ENCODE measurements at regions not wholly inside any gene's neighbourhood (a gene's known extent, or its start where the extent isn't known, plus 50 kb on each side); places are given as distances from the start of the nearest gene placed in this dataset.
"Not testable (repeated sequence)": the region's sequence is repeated elsewhere in the genome, so short reads cannot be mapped to it uniquely, and the experiment has no call there.

- DNase-seq, result no peak
These were observed 577.1 kb downstream of the PSAT1 start for GRCh38 chr9:78874061-78874460.

- DNase-seq, result no peak
These were observed 582.6 kb downstream of the PSAT1 start for GRCh38 chr9:78879324-78880100.

GRCh38 chr9:78881295-78881694 lies 584.4 kb downstream of the PSAT1 start:
- DNase-seq, result no peak

- DNase-seq, result no peak
These were observed 585.6 kb downstream of the PSAT1 start for GRCh38 chr9:78882481-78882880.

GRCh38 chr9:78884611-78885150 lies 587.8 kb downstream of the PSAT1 start:
- no peak for DNase-seq

- no peak for DNase-seq
These were observed 595.3 kb downstream of the PSAT1 start for GRCh38 chr9:78892182-78892581.

GRCh38 chr9:78892769-78893168 lies 595.8 kb downstream of the PSAT1 start:
- DNase-seq, result no peak

GRCh38 chr9:78893774-78894401 lies 597.0 kb downstream of the PSAT1 start:
- DNase-seq, result no peak

GRCh38 chr9:78896479-78896878 lies 599.6 kb downstream of the PSAT1 start:
- DNase-seq, result no peak

- DNase-seq, result no peak
These were observed 601.3 kb downstream of the PSAT1 start for GRCh38 chr9:78898234-78898633.

GRCh38 chr9:78899006-78899405 lies 602.1 kb downstream of the PSAT1 start:
- DNase-seq, result no peak

GRCh38 chr9:78900500-78900899 lies 603.6 kb downstream of the PSAT1 start:
- DNase-seq, result peak; percentile 58

- no peak for DNase-seq
These were observed 605.1 kb downstream of the PSAT1 start for GRCh38 chr9:78902051-78902450.

GRCh38 chr9:78903581-78903980 lies 606.7 kb downstream of the PSAT1 start:
- no peak for DNase-seq

GRCh38 chr9:78904686-78905085 lies 607.8 kb downstream of the PSAT1 start:
- DNase-seq, result no peak

GRCh38 chr9:78905387-78905786 lies 608.5 kb downstream of the PSAT1 start:
- DNase-seq, result no peak

- no peak for DNase-seq
These were observed 609.2 kb downstream of the PSAT1 start for GRCh38 chr9:78905986-78906755.

GRCh38 chr9:78909566-78909965 lies 612.6 kb downstream of the PSAT1 start:
- no peak for DNase-seq

- DNase-seq, result not testable (repeated sequence)
These were observed 620.0 kb downstream of the PSAT1 start for GRCh38 chr9:78916884-78917283.

GRCh38 chr9:78918976-78919375 lies 622.1 kb downstream of the PSAT1 start:
- no peak for DNase-seq

- DNase-seq, result no peak
These were observed 622.8 kb downstream of the PSAT1 start for GRCh38 chr9:78919701-78920100.

- no peak for DNase-seq
These were observed 624.4 kb downstream of the PSAT1 start for GRCh38 chr9:78921341-78921740.

- no peak for DNase-seq
These were observed 627.2 kb downstream of the PSAT1 start for GRCh38 chr9:78923966-78924659.
